SK-N-MC (cell line): ENCODE measurements at regions not wholly inside any gene's neighbourhood (a gene's known extent, or its start where the extent isn't known, plus 50 kb on each side); places are given as distances from the start of the nearest gene placed in this dataset.
"Not testable (repeated sequence)": the region's sequence is repeated elsewhere in the genome, so short reads cannot be mapped to it uniquely, and the experiment has no call there.

Experiments used
- DNase-seq: peaks from one replicate; pipeline ENCODE4 v3.0.0-alpha.2; 2011; ENCODE audit warnings: low read depth, low spot score
- H3K27ac ChIP-seq: fragments of 200-600 bp; sonication (generic); 2 replicates; pipeline ENCODE4 v1.5.1; 2016; ENCODE audit warnings: mixed run types
- H3K36me3 ChIP-seq: fragments of 200-600 bp; sonication (generic); 2 replicates; pipeline ENCODE4 v1.6.1; 2017; ENCODE audit warnings: antibody characterized with exemption, low read length, mixed read lengths; ENCODE audit not compliant: insufficient read depth
- H3K4me3 ChIP-seq: fragments of 200-600 bp; sonication (generic); 2 replicates; pipeline ENCODE4 v1.5.1; 2016
- H3K9ac ChIP-seq: fragments of 200-600 bp; sonication (generic); 2 replicates; pipeline ENCODE4 v1.8.0; 2017; ENCODE audit warnings: mixed run types, mixed read lengths; ENCODE audit not compliant: insufficient read length
- H3K9me3 ChIP-seq: fragments of 200-600 bp; sonication (generic); 2 replicates; pipeline ENCODE4 v1.6.1; 2017; ENCODE audit warnings: low read depth, mild to moderate bottlenecking, antibody characterized with exemption, low read length, moderate library complexity, mixed read lengths
- EZH2 ChIP-seq: fragments of 200-600 bp; sonication (generic); IDR thresholded peaks from one replicate; pipeline ENCODE4 v1.6.1; 2017; ENCODE audit warnings: antibody characterized with exemption
- FOXP2 ChIP-seq: optimal IDR thresholded peaks from 2 replicates; pipeline ENCODE3; 2011; ENCODE audit warnings: mild to moderate bottlenecking, moderate library complexity; ENCODE audit not compliant: insufficient read depth; ENCODE audit errors: extremely low read length, control extremely low read depth
- POLR2AphosphoS5 ChIP-seq: IDR thresholded peaks from 2 replicates; pipeline ENCODE4 v1.6.1; 2012; ENCODE audit warnings: mild to moderate bottlenecking, low read depth, low read length, borderline replicate concordance

GRCh38 chr3:104359546-104359945, 1007.2 kb upstream of the ALCAM start:
- no peak for DNase-seq
- H3K9ac ChIP-seq = peak overlapping the region; percentile 47
- H3K9me3 ChIP-seq = no peaks in the 10 kb centered on the region
- no peak for TF ChIP-seq FOXP2
- no peak for TF ChIP-seq EZH2
- no peak for TF ChIP-seq POLR2AphosphoS5
- no peaks in the 10 kb centered on the region for H3K36me3 ChIP-seq
- H3K4me3 ChIP-seq = peak overlapping the region; percentile 65
- H3K27ac ChIP-seq = peak overlapping the region; percentile 77

- no peaks in the 10 kb centered on the region for H3K36me3 ChIP-seq
- peak overlapping the region; percentile 65 for H3K4me3 ChIP-seq
- DNase-seq = no peak
- H3K27ac ChIP-seq = peak overlapping the region; percentile 77
- peak overlapping the region; percentile 47 for H3K9ac ChIP-seq
- H3K9me3 ChIP-seq = no peaks in the 10 kb centered on the region
- TF ChIP-seq FOXP2 (no peak), POLR2AphosphoS5 (no peak), EZH2 (no peak)
Measured at GRCh38 chr3:104360038-104360437, 1006.7 kb upstream of the ALCAM start.

GRCh38 chr3:104361748-104362147, 1005.0 kb upstream of the ALCAM start:
- not testable (repeated sequence) for DNase-seq, H3K4me3 ChIP-seq, H3K36me3 ChIP-seq

GRCh38 chr3:104362319-104362718, 1004.4 kb upstream of the ALCAM start:
- Histone ChIP-seq H3K27ac (no peak overlapping the region), H3K9me3 (no peaks in the 10 kb centered on the region), H3K36me3 (no peaks in the 10 kb centered on the region), H3K9ac (no peak overlapping the region), H3K4me3 (no peak overlapping the region)
- no peak for TF ChIP-seq EZH2
- no peak for TF ChIP-seq POLR2AphosphoS5
- TF ChIP-seq FOXP2 = no peak
- no peak for DNase-seq

More at GRCh38 chr3:104361748-104362147, 1005.0 kb upstream of the ALCAM start:
- not testable (repeated sequence) for H3K9ac ChIP-seq, H3K9me3 ChIP-seq, H3K27ac ChIP-seq

- Histone ChIP-seq H3K9me3 (no peaks in the 10 kb centered on the region), H3K27ac (no peak overlapping the region), H3K4me3 (no peak overlapping the region), H3K36me3 (no peaks in the 10 kb centered on the region), H3K9ac (no peak overlapping the region)
- DNase-seq = no peak
- no peak for TF ChIP-seq EZH2
Measured at GRCh38 chr3:104367000-104367399, 999.7 kb upstream of the ALCAM start.

- no peak overlapping the region for H3K9ac ChIP-seq
- no peak for DNase-seq
- TF ChIP-seq FOXP2 = no peak
- no peak for TF ChIP-seq POLR2AphosphoS5
- TF ChIP-seq EZH2 = no peak
- no peaks in the 10 kb centered on the region for H3K9me3 ChIP-seq
- H3K36me3 ChIP-seq = no peaks in the 10 kb centered on the region
- H3K27ac ChIP-seq = no peak overlapping the region
- no peak overlapping the region for H3K4me3 ChIP-seq
Measured at GRCh38 chr3:104368760-104369159, 997.9 kb upstream of the ALCAM start.

- no peak overlapping the region for H3K9ac ChIP-seq
- DNase-seq = no peak
- H3K4me3 ChIP-seq = no peak overlapping the region
- H3K36me3 ChIP-seq = no peaks in the 10 kb centered on the region
- no peaks in the 10 kb centered on the region; the same call in 1 of the 2 replicates for H3K9me3 ChIP-seq
- TF ChIP-seq EZH2 = no peak
- no peak for TF ChIP-seq POLR2AphosphoS5
- no peak for TF ChIP-seq FOXP2
- no peak overlapping the region for H3K27ac ChIP-seq
Measured at GRCh38 chr3:104385421-104385820, 981.3 kb upstream of the ALCAM start.

- Histone ChIP-seq H3K9me3 (no peaks in the 10 kb centered on the region; the same call in 1 of the 2 replicates), H3K4me3 (no peak overlapping the region), H3K9ac (no peak overlapping the region), H3K27ac (peak overlapping the region; percentile 79; the same call in 1 of the 2 replicates), H3K36me3 (no peaks in the 10 kb centered on the region)
- TF ChIP-seq FOXP2 = no peak
- no peak for TF ChIP-seq EZH2
- TF ChIP-seq POLR2AphosphoS5 = no peak; the same call in 1 of the 2 replicates
- DNase-seq = peak; percentile 72
Measured at GRCh38 chr3:104388619-104389018, 978.1 kb upstream of the ALCAM start.

- H3K36me3 ChIP-seq = no peaks in the 10 kb centered on the region
- TF ChIP-seq EZH2 (no peak), FOXP2 (no peak), POLR2AphosphoS5 (no peak)
- H3K9me3 ChIP-seq = no peaks in the 10 kb centered on the region; the same call in 1 of the 2 replicates
- no peak overlapping the region for H3K4me3 ChIP-seq
- H3K27ac ChIP-seq = no peak overlapping the region
- DNase-seq = no peak
- H3K9ac ChIP-seq = no peak overlapping the region
Measured at GRCh38 chr3:104392327-104392726, 974.4 kb upstream of the ALCAM start.
